SU-DHL-6 (cell line): ENCODE measurements at regions not wholly inside any gene's neighbourhood (a gene's known extent, or its start where the extent isn't known, plus 50 kb on each side); places are given as distances from the start of the nearest gene placed in this dataset.

Source experiments
- H2AFZ ChIP-seq: fragments of 200-600 bp; sonication (generic); 2 replicates; pipeline ENCODE4 v1.6.1; 2014; ENCODE audit warnings: low read depth, mild to moderate bottlenecking, moderate library complexity, mixed read lengths, antibody characterized with exemption, low read length; ENCODE audit not compliant: severe bottlenecking
- H3F3A ChIP-seq: fragments of 200-600 bp; shearing (Covaris generic); 2 replicates; pipeline ENCODE4 v1.6.0; 2016; ENCODE audit warnings: antibody characterized with exemption, mild to moderate bottlenecking; ENCODE audit not compliant: insufficient read depth
- H3K27ac ChIP-seq: fragments of 200-600 bp; sonication (generic); 2 replicates; pipeline ENCODE4 v1.5.1; 2016; ENCODE audit warnings: low read depth, mild to moderate bottlenecking, low read length, moderate library complexity, mixed read lengths
- H3K27me3 ChIP-seq: fragments of 200-600 bp; sonication (generic), shearing (Covaris generic); 2 replicates; pipeline ENCODE4 v1.6.0; 2014; ENCODE audit warnings: mild to moderate bottlenecking, low read length
- H3K36me3 ChIP-seq: fragments of 200-600 bp; sonication (generic); 2 replicates; pipeline ENCODE4 v1.6.1; 2014; ENCODE audit warnings: mild to moderate bottlenecking, low read length, mixed read lengths
- H3K4me2 ChIP-seq: fragments of 300-600, 200-600 bp; shearing (Covaris generic), sonication (generic); 2 replicates; pipeline ENCODE4 v1.6.0; 2014; ENCODE audit warnings: low read length, low read depth, mild to moderate bottlenecking; ENCODE audit not compliant: poor library complexity, severe bottlenecking
- H3K4me3 ChIP-seq: fragments of 200-600 bp; sonication (generic); 2 replicates; pipeline ENCODE4 v1.5.1; 2014; ENCODE audit warnings: antibody characterized with exemption, low read length, mild to moderate bottlenecking, mixed read lengths; ENCODE audit not compliant: insufficient read depth, poor library complexity, severe bottlenecking
- H3K79me2 ChIP-seq: fragments of 200-600 bp; sonication (generic); 2 replicates; pipeline ENCODE4 v1.6.1; 2014; ENCODE audit warnings: mild to moderate bottlenecking, low read length, moderate library complexity; ENCODE audit not compliant: insufficient read depth
- H3K9ac ChIP-seq: fragments of 200-600 bp; sonication (generic); 2 replicates; pipeline ENCODE4 v1.7.0; 2014; ENCODE audit warnings: mild to moderate bottlenecking, low read length
- H3K9me2 ChIP-seq: fragments of 200-600 bp; sonication (generic); replicated peaks from 2 replicates; pipeline ENCODE4 v1.6.1; 2014; ENCODE audit warnings: low read length; ENCODE audit not compliant: insufficient read depth
- H3K9me3 ChIP-seq: fragments of 200-600 bp; sonication (generic); 2 replicates; pipeline ENCODE4 v1.6.1; 2014; ENCODE audit warnings: low read length, mixed read lengths; ENCODE audit not compliant: insufficient read depth
- H4K20me1 ChIP-seq: fragments of 200-600 bp; sonication (generic); 2 replicates; pipeline ENCODE4 v1.6.1; 2014; ENCODE audit warnings: low read depth, mild to moderate bottlenecking, antibody characterized with exemption, low read length, moderate library complexity, mixed read lengths
- EZH2phosphoT487 ChIP-seq: fragments of 200-600 bp; sonication (generic), shearing (Covaris generic); conservative IDR thresholded peaks from 2 replicates; pipeline ENCODE4 v1.6.1; 2018; ENCODE audit warnings: mild to moderate bottlenecking, antibody characterized with exemption, low read length, moderate library complexity, mixed read lengths
- TF ChIP-seq, protein P1 (sequence below): fragments of 200-600 bp; sonication (generic); IDR thresholded peaks from one replicate; pipeline ENCODE4 v1.5.1; 2017; ENCODE audit warnings: antibody characterized with exemption, mild to moderate bottlenecking, low read length, moderate library complexity; ENCODE audit not compliant: insufficient read depth, poor library complexity, severe bottlenecking

GRCh38 chr18:29749704-29750103 is 1292.8 kb downstream of the DSC3 start:
- H2AFZ ChIP-seq: no peak overlapping the region
- H3K9me2 ChIP-seq: no peaks in the 10 kb centered on the region; the same call in 1 of the 2 replicates
- no peak overlapping the region for H3K4me2 ChIP-seq
- no peak overlapping the region for H3K27ac ChIP-seq
- no peaks in the 10 kb centered on the region for H3K36me3 ChIP-seq
- no peaks in the 10 kb centered on the region for H3K27me3 ChIP-seq
- no peak overlapping the region for H3K4me3 ChIP-seq
- no peaks in the 10 kb centered on the region for H4K20me1 ChIP-seq
- H3K79me2 ChIP-seq: no peaks in the 10 kb centered on the region
- no peak for TF ChIP-seq EZH2phosphoT487
- TF ChIP-seq, protein P1, sequence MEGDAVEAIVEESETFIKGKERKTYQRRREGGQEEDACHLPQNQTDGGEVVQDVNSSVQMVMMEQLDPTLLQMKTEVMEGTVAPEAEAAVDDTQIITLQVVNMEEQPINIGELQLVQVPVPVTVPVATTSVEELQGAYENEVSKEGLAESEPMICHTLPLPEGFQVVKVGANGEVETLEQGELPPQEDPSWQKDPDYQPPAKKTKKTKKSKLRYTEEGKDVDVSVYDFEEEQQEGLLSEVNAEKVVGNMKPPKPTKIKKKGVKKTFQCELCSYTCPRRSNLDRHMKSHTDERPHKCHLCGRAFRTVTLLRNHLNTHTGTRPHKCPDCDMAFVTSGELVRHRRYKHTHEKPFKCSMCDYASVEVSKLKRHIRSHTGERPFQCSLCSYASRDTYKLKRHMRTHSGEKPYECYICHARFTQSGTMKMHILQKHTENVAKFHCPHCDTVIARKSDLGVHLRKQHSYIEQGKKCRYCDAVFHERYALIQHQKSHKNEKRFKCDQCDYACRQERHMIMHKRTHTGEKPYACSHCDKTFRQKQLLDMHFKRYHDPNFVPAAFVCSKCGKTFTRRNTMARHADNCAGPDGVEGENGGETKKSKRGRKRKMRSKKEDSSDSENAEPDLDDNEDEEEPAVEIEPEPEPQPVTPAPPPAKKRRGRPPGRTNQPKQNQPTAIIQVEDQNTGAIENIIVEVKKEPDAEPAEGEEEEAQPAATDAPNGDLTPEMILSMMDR: no peak
- H3F3A ChIP-seq: no peaks in the 10 kb centered on the region
- no peak overlapping the region for H3K9ac ChIP-seq
- no peaks in the 10 kb centered on the region for H3K9me3 ChIP-seq

DNA sequence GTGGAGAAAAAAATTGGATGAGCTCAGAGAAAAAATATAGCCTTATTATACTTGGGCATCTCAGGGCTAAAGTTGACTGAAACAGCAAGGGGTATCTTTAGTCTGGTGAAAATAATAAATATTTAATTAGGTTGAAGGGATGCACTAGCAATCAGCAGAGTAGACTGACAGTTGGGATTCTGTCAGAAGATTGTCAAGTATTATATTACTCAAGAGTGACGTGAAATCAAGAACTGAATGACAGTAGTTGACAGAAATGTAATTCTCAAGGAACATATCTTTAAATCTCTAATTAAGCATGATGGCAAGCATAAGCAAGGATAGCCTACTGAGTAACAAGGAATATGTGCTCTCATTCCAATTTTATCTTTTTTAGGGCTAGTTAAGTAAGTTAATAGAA is 1301.1 kb downstream of the DSC3 start:
- TF ChIP-seq, protein P1: no peak
- no peak for TF ChIP-seq EZH2phosphoT487
- Histone ChIP-seq H3K4me3 (no peak overlapping the region), H3K79me2 (no peaks in the 10 kb centered on the region), H3K27ac (no peak overlapping the region), H3K9me2 (no peaks in the 10 kb centered on the region; the same call in 1 of the 2 replicates), H3F3A (no peaks in the 10 kb centered on the region), H3K27me3 (no peaks in the 10 kb centered on the region), H3K36me3 (no peaks in the 10 kb centered on the region), H3K9me3 (no peaks in the 10 kb centered on the region), H3K9ac (no peak overlapping the region), H3K4me2 (no peak overlapping the region), H2AFZ (no peak overlapping the region), H4K20me1 (no peaks in the 10 kb centered on the region)

GRCh38 chr18:29737620-29738019 is 1304.9 kb downstream of the DSC3 start:
- H3K9ac ChIP-seq: no peak overlapping the region
- H3K4me2 ChIP-seq: no peak overlapping the region
- no peak overlapping the region for H3K27ac ChIP-seq
- no peaks in the 10 kb centered on the region for H4K20me1 ChIP-seq
- TF ChIP-seq, protein P1: no peak
- TF ChIP-seq EZH2phosphoT487: no peak
- H2AFZ ChIP-seq: no peak overlapping the region
- H3K9me2 ChIP-seq: no peaks in the 10 kb centered on the region; the same call in 1 of the 2 replicates
- H3K27me3 ChIP-seq: no peaks in the 10 kb centered on the region
- H3F3A ChIP-seq: no peaks in the 10 kb centered on the region
- H3K4me3 ChIP-seq: no peak overlapping the region
- no peaks in the 10 kb centered on the region for H3K79me2 ChIP-seq
- no peaks in the 10 kb centered on the region for H3K36me3 ChIP-seq
- H3K9me3 ChIP-seq: no peaks in the 10 kb centered on the region
